Kidney tubule cell (primary cell): ENCODE measurements at regions not wholly inside any gene's neighbourhood (a gene's known extent, or its start where the extent isn't known, plus 50 kb on each side); places are given as distances from the start of the nearest gene placed in this dataset.
"Not testable (repeated sequence)": the region's sequence is repeated elsewhere in the genome, so short reads cannot be mapped to it uniquely, and the experiment has no call there.

ENCODE experiments used
- DNase-seq: peaks from one replicate; pipeline ENCODE4 v3.0.0-alpha.2; 2018; ENCODE audit warnings: low spot score

GRCh38 chr4:151561551-151562256 lies 152.7 kb downstream of the FHIP1A start:
- DNase-seq = no peak

GRCh38 chr4:151563194-151563593 lies 154.2 kb downstream of the FHIP1A start:
- peak; percentile 47 for DNase-seq

DNA sequence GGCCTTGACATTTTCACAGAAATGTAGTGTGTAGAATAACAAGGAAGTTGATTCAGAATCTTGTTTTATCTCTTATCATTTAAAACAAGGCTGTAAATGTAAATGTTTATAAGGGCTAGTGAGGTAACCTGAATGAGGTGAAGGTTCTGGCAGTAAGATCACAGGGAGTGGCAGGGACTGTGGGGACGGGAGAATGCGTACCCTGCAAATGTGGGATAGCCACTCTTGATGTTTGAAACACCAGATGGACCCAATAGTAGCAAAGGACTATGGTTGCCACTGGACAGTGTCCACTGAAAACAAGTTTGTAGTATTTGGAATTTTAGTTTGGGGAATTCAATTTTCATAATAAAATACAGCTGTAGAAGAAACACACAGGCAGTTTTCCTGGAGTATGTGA lies 155.3 kb downstream of the FHIP1A start:
- DNase-seq = no peak

DNA sequence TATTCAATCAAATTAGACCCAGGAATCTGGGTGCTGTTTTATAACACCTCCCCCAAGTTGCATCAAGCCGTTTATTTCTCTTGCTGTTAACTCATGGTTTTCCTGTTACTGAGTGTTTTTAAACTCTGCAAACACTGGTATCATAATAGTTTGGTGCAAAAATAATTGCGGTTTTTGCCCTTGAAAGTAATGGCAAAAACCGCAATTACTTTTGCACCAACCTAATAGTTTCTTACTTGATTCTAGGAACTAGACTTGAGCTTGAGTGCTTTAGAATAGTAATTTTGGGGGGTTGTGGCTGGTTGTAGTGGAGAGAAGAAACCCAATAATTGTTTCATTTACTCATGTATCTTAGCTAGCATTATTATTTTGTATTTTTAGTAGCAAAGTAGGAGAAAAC lies 156.6 kb downstream of the FHIP1A start:
- DNase-seq = no peak

- DNase-seq = no peak
These were observed 157.1 kb downstream of the FHIP1A start for GRCh38 chr4:151566053-151566452.

DNA sequence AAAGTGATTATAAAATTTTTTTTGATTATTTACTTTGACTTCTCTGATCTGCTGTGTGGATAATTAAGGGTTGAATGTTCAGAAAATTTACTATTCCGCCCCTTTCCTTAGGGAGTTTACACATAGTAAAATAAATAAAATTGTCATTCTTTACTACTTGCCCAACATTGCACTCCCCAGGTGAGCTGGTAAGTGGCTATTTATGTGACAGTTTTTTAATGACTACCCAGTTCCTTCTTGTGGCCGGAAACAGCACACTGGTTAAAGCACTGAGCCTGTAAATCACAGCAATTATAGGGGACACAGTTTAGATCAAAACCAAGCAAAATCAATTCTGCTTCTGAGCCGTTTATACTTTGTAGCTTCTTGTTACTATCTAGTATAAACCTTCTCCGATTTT lies 158.1 kb downstream of the FHIP1A start:
- no peak for DNase-seq

DNA sequence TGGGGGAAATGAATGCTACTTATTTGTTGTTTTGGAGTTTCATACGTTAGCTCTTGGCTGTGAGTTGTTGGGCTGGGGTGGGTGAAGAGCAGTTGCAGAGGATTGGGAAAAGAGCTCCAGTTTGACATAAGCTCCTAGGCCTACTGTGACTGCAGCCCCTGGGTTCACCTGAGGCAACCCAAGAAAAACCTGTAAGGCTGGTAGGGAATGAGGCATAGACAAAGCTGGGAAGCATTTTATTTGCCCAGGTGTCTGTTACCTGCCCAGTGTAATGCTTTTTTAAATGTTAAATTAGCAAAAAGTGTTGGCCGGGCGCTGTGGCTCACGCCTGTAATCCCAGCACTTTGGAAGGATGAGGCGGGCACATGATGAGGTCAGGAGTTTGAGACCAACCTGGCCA lies 160.0 kb downstream of the FHIP1A start:
- DNase-seq = no peak

- DNase-seq = peak; percentile 75
These were observed 160.7 kb downstream of the FHIP1A start for GRCh38 chr4:151569650-151570049.

DNA sequence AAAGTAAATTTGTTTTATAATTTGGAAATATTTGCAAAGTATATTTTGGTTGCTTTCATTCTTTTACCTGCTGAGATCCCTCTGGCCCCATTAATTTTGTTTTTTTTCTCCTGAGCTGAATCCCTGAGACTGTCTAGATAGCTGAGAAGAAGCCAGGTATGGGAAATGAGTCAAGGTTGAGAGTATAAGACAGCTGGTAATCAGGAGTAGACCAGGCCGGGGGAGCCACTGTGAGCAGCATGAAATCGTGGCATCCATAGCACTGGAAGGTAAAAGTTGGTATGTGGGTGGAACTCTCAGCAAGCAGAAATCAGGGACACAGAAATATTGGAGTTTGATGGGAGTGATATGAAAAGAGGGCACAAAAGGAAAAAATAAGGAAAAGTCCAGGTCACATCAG lies 164.5 kb downstream of the FHIP1A start:
- DNase-seq = no peak

- peak; percentile 46 for DNase-seq
These were observed 165.0 kb downstream of the FHIP1A start for GRCh38 chr4:151573945-151574344.

GRCh38 chr4:151574968-151575367 lies 166.0 kb downstream of the FHIP1A start:
- no peak for DNase-seq

DNA sequence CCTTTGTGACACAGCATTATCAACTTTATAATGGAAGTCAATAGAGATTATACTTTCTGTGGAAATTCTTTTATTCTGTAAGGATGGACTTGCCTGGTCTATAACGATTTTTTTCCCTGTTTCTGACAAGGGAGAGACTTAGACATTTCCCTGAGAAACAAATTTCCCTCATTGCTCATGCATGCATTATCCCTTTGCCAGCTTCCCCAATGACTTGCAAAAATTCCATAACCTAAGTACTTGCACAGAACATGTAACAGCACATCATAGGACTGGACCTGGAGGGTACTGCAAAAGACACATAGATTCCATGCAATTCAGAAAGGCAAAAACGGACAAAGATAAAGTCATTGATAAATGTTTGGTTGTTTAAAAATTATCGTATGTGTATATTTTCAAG lies 166.7 kb downstream of the FHIP1A start:
- DNase-seq = no peak

DNA sequence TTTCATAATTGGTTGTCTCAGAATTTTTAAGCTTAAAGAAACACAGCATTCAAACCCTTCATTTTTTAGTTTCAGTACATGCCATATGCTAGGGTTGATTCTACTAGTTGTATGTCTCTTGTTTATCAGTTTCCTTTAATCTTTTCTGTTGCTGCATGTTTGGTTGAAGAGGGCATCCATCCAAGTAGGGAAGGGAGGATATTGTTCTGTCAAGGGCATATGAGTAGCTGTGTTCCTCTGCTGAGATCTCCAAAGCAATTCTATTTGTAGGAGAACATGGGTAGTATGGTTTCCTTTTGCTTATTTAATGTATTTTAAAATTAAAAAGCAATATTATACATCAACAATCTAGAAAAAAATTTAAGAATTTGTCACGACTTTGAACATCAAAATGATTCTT lies 167.7 kb downstream of the FHIP1A start:
- DNase-seq = no peak

GRCh38 chr4:151581570-151581969 lies 172.6 kb downstream of the FHIP1A start:
- no peak for DNase-seq

GRCh38 chr4:151582098-151582497 lies 173.1 kb downstream of the FHIP1A start:
- no peak for DNase-seq

- DNase-seq = no peak
These were observed 174.4 kb downstream of the FHIP1A start for GRCh38 chr4:151583157-151583914.

DNA sequence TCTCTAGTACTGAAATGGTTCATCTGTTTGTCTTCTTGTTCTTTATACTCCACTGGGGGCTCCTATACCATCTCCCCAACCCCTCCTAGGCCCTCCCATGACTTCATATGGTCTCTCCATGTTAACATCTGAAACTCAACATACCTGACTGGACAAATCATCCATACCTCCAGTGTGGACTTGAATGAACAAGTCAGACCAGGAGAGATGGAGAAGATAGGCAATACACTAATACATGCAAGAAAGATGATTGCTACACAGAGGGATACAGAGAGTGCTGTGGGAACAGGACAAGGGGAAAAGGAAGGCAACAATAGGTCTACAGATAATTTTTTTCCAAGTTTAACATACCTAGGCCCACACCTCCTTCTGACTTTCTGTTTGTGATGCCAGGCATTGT lies 175.1 kb downstream of the FHIP1A start:
- no peak for DNase-seq

- DNase-seq = not testable (repeated sequence)
These were observed 165.2 kb downstream of the GATB start for GRCh38 chr4:151595629-151596028.

DNA sequence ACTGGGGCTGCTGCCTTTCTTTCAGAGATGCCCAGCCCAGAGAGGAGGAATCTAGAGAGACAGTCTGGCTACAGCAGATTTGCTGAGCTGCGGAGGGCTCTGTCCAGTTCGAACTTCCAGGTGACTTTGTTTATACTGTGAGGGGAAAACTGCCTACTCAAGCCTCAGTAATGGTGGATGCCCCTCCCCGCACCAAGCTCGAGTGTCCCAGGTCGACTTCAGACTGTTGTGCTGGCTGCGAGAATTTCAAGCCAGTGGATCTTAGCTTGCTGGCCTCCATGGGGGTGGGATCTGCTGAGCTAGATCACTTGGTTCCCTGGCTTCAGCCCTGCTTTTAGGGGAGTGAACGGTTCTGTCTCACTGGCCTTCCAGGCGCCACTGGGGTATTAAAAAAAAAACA lies 163.1 kb downstream of the GATB start:
- DNase-seq = not testable (repeated sequence)

DNA sequence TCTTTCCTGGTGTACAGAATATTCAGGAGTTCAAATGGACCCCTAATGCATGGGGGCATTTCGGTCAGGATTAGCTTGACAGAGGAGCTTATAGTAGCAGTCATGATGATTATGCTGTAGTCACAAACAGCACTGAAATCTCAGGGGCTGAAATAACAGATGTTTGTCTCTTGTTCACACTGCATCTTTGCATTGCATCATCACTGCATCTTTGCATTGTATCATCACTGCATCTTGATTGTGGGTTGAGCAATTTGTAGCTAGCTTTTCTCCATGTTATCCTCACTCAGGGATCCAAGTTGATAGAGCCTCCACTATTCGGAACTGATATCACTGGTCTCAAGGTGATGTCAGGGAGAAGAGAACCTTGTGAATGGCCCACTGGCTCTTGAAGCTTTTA lies 160.9 kb downstream of the GATB start:
- DNase-seq = no peak

DNA sequence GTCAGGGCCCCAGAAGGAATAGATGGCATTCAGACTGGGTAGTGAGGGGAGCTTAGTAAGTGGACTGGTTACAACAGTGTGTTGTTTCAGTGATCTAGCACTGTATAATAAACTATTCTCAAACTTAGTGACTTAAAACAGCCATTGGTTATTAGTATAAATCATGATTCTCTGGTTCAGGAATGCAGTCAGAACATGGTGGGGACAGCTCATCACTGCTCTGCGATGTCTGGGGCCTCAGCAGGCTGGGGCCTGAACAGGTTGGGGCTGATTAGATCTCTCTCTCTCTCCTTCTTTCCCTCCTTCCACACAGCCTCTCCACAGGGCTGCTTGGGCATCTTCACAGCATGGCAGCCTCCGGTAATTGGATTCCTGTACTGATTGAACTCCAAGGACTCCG lies 160.4 kb downstream of the GATB start:
- DNase-seq = peak; percentile 49

GRCh38 chr4:151603377-151603776 lies 157.4 kb downstream of the GATB start:
- DNase-seq = no peak

DNA sequence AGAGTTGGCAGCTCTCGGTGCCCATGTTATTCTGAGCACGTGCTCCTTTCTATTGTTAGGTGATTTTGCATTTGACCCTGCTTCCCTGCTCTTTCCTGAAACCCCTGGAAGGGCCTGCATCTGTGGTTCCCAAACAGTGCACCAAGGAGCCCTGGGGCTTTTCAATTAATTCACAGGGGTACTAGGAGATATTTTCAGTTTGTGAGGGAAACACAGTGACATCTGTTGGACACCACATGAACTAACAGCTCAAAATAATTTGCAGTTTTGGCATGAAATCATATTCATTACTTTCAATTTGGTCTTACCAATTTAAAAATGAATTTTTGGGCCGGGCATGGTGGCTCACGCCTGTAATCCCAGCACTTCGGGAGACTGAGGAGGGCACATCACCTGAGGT lies 156.6 kb downstream of the GATB start:
- DNase-seq = peak; percentile 14

DNA sequence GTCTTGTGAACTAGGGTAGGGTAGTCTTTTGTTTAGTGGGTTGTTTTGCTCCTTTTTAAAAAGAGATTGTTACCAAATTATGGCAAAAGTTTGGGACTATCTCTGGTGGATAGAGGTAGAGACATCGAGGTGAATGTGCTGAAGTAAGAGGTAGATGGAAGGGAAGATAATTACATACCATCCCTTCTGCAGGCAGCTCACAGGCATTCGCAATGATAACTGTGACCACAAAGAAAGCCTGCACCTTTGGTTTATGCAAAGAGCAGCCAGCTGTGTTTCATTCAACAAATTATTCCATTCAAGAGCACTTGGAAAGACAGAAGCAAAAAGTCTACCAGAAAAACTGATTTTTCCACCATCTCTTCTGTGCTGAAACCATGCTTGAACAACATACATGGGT lies 155.6 kb downstream of the GATB start:
- DNase-seq = no peak
